HL-60 (cell line): ENCODE measurements at regions not wholly inside any gene's neighbourhood (a gene's known extent, or its start where the extent isn't known, plus 50 kb on each side); places are given as distances from the start of the nearest gene placed in this dataset.

Source experiments
- DNase-seq, 2 experiments: peaks; one replicate each; pipeline ENCODE4 v3.0.0-alpha.2; 2010 to 2020; ENCODE audit warnings: low read depth in 1 of 2, low spot score in 1 of 2
- H3K27ac ChIP-seq: fragments of 250-450 bp; sonication (Bioruptor Pico); replicated peaks from 2 replicates; pipeline ENCODE4 v1.5.1; 2020; ENCODE audit warnings: mild to moderate bottlenecking, moderate library complexity
- H3K27me3 ChIP-seq: fragments of 250-450 bp; sonication (Bioruptor Pico); 2 replicates; pipeline ENCODE4 v1.5.1; 2021; ENCODE audit warnings: mild to moderate bottlenecking, moderate library complexity; ENCODE audit not compliant: insufficient read depth, poor library complexity, severe bottlenecking
- H3K4me3 ChIP-seq: replicated peaks from 2 replicates; pipeline ENCODE4 v1.5.1; 2011; ENCODE audit warnings: mild to moderate bottlenecking, control low read depth, low read length; ENCODE audit not compliant: insufficient read depth
- GABPA ChIP-seq: IDR thresholded peaks from 2 replicates; pipeline ENCODE4 v1.6.1; 2012; ENCODE audit warnings: low read depth
- POLR2AphosphoS5 ChIP-seq: IDR thresholded peaks from 2 replicates; pipeline ENCODE4 v1.6.1; 2012; ENCODE audit warnings: low read depth
- REST ChIP-seq: IDR thresholded peaks from 2 replicates; pipeline ENCODE4 v1.6.1; 2012; ENCODE audit warnings: low read depth; ENCODE audit not compliant: insufficient replicate concordance
- SPI1 ChIP-seq: IDR thresholded peaks from 2 replicates; pipeline ENCODE4 v1.6.1; 2012; ENCODE audit warnings: low read depth, mild to moderate bottlenecking, borderline replicate concordance
- TF ChIP-seq, protein P1 (sequence below): IDR thresholded peaks from one replicate; pipeline ENCODE4 v1.5.1; 2011; ENCODE audit warnings: low read length, control low read depth, inconsistent platforms; ENCODE audit not compliant: insufficient read depth

DNA sequence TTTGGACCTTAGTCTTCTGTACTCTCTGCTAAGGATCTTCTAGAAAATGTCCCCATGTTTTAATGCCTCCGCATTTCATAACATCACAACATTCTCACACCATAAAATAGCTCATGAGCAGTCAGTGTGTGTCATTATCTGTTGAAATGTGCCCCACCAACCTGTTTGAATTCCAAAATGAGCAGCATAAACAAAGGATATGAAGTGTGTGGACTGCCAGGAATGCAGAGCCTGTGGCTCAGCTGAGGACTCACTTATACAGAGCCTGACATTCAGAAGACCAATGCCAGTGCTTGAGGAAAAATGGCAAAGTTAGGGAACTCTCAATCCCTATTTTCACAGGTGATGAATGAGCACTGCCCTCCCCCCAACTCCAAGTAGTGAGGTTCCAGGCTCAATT lies 621.4 kb downstream of the POM121L12 start:
- TF ChIP-seq, protein P1, sequence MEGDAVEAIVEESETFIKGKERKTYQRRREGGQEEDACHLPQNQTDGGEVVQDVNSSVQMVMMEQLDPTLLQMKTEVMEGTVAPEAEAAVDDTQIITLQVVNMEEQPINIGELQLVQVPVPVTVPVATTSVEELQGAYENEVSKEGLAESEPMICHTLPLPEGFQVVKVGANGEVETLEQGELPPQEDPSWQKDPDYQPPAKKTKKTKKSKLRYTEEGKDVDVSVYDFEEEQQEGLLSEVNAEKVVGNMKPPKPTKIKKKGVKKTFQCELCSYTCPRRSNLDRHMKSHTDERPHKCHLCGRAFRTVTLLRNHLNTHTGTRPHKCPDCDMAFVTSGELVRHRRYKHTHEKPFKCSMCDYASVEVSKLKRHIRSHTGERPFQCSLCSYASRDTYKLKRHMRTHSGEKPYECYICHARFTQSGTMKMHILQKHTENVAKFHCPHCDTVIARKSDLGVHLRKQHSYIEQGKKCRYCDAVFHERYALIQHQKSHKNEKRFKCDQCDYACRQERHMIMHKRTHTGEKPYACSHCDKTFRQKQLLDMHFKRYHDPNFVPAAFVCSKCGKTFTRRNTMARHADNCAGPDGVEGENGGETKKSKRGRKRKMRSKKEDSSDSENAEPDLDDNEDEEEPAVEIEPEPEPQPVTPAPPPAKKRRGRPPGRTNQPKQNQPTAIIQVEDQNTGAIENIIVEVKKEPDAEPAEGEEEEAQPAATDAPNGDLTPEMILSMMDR, result no peak
- TF ChIP-seq SPI1 (no peak), POLR2AphosphoS5 (no peak), GABPA (no peak), REST (no peak)
- no peak for DNase-seq
- Histone ChIP-seq H3K4me3 (no peak overlapping the region), H3K27me3 (no peaks in the 10 kb centered on the region), H3K27ac (no peak overlapping the region)

- H3K27ac ChIP-seq, result no peak overlapping the region
- no peak for DNase-seq
- no peaks in the 10 kb centered on the region for H3K27me3 ChIP-seq
- TF ChIP-seq POLR2AphosphoS5, result no peak
- no peak for TF ChIP-seq GABPA
- TF ChIP-seq SPI1, result no peak
- TF ChIP-seq, protein P1, result no peak
- TF ChIP-seq REST, result no peak
- H3K4me3 ChIP-seq, result no peak overlapping the region
Measured at GRCh38 chr7:53657586-53657985, 622.2 kb downstream of the POM121L12 start.

DNA sequence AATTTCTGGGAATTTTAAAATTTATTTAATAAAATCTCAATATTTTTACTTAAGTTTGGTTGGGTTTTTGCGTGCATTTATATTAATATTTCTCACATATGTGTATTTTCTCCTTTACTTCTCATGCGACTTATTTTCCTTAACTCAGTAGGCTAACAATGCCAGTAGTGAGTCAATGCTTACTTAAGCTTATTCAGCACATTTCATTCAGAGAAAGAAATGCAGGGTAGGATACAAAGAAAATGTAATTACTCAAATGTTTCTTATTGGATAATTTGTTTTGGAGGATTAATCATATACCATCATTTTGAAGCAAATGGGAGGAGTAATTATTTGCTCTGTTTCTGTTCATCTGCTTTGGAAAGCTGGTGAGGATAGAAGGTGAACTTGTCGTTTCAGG lies 623.5 kb downstream of the POM121L12 start:
- DNase-seq, result no peak
- no peak for TF ChIP-seq POLR2AphosphoS5
- TF ChIP-seq REST, result no peak
- TF ChIP-seq GABPA, result no peak
- TF ChIP-seq SPI1, result no peak
- TF ChIP-seq, protein P1, result no peak

More for the DNA sequence above, 623.5 kb downstream of the POM121L12 start:
- Histone ChIP-seq H3K27ac (no peak overlapping the region), H3K27me3 (no peaks in the 10 kb centered on the region), H3K4me3 (no peak overlapping the region)
